Adipocyte (in vitro differentiated cells): ENCODE measurements at regions not wholly inside any gene's neighbourhood (a gene's known extent, or its start where the extent isn't known, plus 50 kb on each side); places are given as distances from the start of the nearest gene placed in this dataset.

Source experiments
- DNase-seq: peaks from one replicate; pipeline ENCODE4 v3.0.0-alpha.2; 2015; ENCODE audit warnings: low read depth
- H3K27me3 ChIP-seq: replicated peaks from 2 replicates; pipeline ENCODE4 v1.7.0; 2013; ENCODE audit warnings: mild to moderate bottlenecking, low read length, moderate library complexity; ENCODE audit not compliant: control insufficient read depth, insufficient read depth
- H3K36me3 ChIP-seq: 2 replicates; pipeline ENCODE4 v1.7.0; 2013; ENCODE audit warnings: low read length, mild to moderate bottlenecking, moderate library complexity; ENCODE audit not compliant: control insufficient read depth, insufficient read depth, severe bottlenecking
- H3K4me1 ChIP-seq: 2 replicates; pipeline ENCODE4 v1.7.0; 2013; ENCODE audit warnings: mild to moderate bottlenecking, low read length, moderate library complexity; ENCODE audit not compliant: control insufficient read depth, insufficient read depth
- H3K4me3 ChIP-seq: 2 replicates; pipeline ENCODE4 v1.7.0; 2013; ENCODE audit warnings: mild to moderate bottlenecking, low read length, moderate library complexity
- H3K9ac ChIP-seq: 2 replicates; pipeline ENCODE4 v1.7.0; 2013; ENCODE audit warnings: mild to moderate bottlenecking, low read length, moderate library complexity
- H3K9me3 ChIP-seq: 2 replicates; pipeline ENCODE4 v1.7.0; 2013; ENCODE audit warnings: mild to moderate bottlenecking, low read length, moderate library complexity; ENCODE audit not compliant: control insufficient read depth

DNA sequence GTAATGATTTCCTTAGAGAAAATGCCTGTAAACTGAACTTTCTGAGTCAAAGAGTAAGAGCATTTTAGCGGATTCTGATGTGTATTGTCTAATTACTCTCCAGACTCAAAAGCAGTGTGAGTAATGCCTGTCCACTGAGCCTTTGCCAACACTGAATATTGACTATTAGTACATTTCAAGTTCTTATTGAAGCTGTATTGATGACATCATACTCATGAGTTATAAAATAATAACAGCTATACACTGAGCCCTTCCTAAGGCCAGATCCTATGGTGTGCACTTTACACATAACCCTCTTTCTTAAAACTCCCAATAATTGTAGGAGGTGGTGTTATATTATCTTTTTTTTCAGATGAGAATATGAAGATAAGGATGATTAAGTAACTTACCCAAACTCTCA lies 152.8 kb upstream of the TRPC7 start:
- Histone ChIP-seq H3K27me3 (peaks cover under 1% of the 10 kb centered on the region), H3K9me3 (no peaks in the 10 kb centered on the region), H3K36me3 (no peaks in the 10 kb centered on the region), H3K9ac (no peak overlapping the region), H3K4me1 (no peaks in the 10 kb centered on the region), H3K4me3 (no peak overlapping the region)
- no peak for DNase-seq

DNA sequence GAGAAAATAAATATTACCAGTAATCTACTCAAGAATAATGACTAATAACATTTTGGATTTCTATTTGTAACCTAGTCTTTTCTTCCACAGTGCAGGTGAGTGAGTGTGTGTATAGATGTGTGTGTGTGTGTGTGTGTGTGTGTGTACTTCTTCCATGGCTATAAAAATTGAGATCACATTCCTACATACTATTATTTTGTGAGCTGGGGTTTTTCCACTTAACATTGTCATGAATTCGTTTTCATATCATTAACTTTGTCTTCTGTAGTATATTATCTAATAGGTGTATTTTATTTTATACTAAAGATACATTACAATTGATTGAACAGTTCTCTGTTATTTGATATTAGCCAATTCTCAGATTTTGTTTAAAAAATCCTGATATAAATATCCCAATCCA lies 152.4 kb upstream of the TRPC7 start:
- H3K36me3 ChIP-seq, result no peaks in the 10 kb centered on the region
- no peaks in the 10 kb centered on the region for H3K27me3 ChIP-seq
- no peaks in the 10 kb centered on the region for H3K9me3 ChIP-seq
- H3K9ac ChIP-seq, result no peak overlapping the region
- DNase-seq, result no peak
- no peaks in the 10 kb centered on the region for H3K4me1 ChIP-seq
- H3K4me3 ChIP-seq, result no peak overlapping the region

DNA sequence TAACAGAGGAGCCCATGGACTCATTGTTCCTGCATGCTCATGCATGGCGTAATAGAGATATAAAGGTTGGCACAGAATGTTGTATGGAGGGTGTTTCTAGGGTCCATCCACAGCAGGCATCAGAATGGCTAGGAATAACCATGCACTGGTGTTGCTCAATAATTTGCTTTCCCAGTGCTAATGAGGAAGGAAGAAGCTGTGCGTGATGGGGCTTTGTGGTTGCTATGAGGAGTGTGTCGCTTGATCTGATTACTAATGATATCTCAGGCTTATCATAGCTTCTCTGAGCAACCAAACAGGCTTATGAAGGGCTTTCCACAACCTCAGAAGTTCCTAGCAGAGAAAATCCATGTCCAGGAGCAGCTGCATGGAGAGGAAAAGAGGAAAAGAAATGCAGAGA lies 151.3 kb upstream of the TRPC7 start:
- Histone ChIP-seq H3K9ac (no peak overlapping the region), H3K4me3 (no peak overlapping the region), H3K4me1 (no peaks in the 10 kb centered on the region), H3K27me3 (no peaks in the 10 kb centered on the region), H3K9me3 (no peaks in the 10 kb centered on the region), H3K36me3 (no peaks in the 10 kb centered on the region)
- no peak for DNase-seq

DNA sequence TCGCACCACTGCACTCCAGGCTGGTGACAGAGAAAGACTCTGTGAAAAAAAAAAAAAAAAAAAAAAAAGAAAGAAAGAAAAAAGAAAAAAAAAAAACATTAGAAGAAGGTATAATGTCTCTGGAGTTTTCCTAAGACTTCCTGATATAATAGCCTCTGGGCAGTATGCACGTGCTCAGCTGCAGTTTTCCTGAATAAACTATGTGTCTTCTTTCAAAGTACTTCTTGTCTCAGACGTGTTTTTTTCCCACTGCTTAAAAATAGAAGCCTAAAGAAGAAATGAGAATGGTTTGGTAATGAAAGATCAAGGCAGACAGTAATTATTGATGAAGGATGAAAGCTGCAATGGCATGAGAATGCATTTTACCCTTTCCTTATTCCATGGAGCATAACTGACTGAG lies 148.1 kb upstream of the TRPC7 start:
- H3K36me3 ChIP-seq, result no peaks in the 10 kb centered on the region
- H3K9ac ChIP-seq, result no peak overlapping the region
- H3K9me3 ChIP-seq, result no peaks in the 10 kb centered on the region
- H3K4me3 ChIP-seq, result no peak overlapping the region
- H3K27me3 ChIP-seq, result no peaks in the 10 kb centered on the region
- no peak for DNase-seq
- no peaks in the 10 kb centered on the region for H3K4me1 ChIP-seq

DNA sequence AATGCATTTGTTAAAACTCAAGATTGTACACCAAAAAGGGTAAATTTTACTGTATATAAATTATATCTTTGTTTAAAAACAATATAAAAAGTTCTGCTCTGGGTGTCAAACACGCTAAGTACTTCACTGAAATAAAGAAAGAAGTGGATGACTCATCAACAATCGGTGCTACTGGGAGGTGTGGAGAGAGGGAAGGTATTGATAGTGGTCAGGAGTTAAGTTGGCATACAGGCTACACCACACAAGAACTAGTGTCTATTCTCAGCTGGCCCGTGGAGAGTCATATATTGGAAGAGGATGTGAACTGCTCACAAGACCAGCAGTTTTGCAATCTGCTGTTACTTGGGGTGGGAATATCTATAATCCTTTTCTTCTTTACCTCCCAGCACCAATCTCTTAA lies 145.7 kb upstream of the TRPC7 start:
- Histone ChIP-seq H3K27me3 (no peaks in the 10 kb centered on the region), H3K9me3 (no peaks in the 10 kb centered on the region), H3K9ac (no peak overlapping the region), H3K4me1 (no peaks in the 10 kb centered on the region), H3K4me3 (no peak overlapping the region), H3K36me3 (no peaks in the 10 kb centered on the region)
- DNase-seq, result no peak

DNA sequence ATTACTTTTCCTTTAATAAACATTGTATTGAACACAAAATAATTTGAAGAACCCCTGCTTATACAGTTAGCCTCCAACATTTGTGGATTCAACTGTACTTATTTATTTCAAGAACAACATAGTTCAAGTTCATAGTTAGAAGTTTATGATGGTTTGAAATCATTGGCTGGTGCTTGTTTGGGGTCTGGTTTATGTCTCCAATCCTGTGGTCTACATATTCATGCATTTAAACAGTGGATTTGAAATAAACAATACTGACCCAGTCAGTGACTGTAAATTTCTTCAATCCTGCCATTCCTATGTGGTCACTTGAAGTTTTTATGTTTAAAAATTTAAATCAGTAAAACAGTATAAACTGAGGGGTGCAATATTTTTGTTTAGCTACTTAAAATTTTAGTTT lies 145.1 kb upstream of the TRPC7 start:
- no peaks in the 10 kb centered on the region for H3K36me3 ChIP-seq
- no peaks in the 10 kb centered on the region for H3K27me3 ChIP-seq
- H3K4me3 ChIP-seq, result no peak overlapping the region
- H3K9ac ChIP-seq, result no peak overlapping the region
- DNase-seq, result no peak
- H3K4me1 ChIP-seq, result no peaks in the 10 kb centered on the region
- H3K9me3 ChIP-seq, result no peaks in the 10 kb centered on the region

DNA sequence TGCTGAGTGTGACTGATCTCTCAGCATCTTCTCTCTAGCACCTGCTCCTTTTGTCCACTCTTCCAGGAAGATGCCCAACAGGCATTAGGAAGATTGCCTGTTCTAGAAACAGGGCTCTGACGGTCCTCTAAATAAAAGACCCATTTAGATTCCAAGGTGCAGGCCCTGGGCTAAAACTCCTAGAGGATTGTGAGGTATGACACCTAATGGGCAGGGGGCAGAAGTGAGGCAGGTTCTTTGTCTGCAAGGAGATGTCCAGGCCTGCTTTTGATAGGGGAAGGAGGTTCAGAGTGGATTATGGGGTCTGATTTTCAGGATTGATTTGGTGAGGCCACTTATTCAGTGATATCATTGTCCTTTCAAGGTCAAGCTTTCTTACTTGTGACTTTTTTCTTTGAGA lies 140.8 kb upstream of the TRPC7 start:
- H3K4me3 ChIP-seq, result no peak overlapping the region
- no peak overlapping the region for H3K9ac ChIP-seq
- H3K9me3 ChIP-seq, result no peaks in the 10 kb centered on the region
- H3K4me1 ChIP-seq, result no peaks in the 10 kb centered on the region
- H3K27me3 ChIP-seq, result no peaks in the 10 kb centered on the region
- no peak for DNase-seq
- H3K36me3 ChIP-seq, result no peaks in the 10 kb centered on the region

DNA sequence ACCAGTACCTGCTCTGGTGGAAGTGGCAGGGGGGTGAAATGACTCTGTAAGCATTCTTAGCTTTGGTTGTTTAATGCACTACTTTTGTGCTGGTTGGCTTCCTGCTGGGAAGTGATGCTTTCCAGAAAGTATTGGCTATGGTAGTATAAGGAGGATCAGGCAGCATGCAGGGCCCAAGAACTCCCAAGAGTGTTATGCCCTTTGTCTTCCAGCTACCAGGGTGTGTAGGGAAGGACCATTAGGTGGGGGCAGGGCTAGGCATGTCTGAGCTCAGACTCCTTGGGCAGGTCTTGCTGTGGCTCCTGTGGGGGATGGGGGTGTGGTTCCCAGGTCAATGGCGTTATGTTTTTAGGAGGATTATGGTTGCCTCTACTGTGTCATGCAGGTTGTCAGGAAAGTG lies 135.8 kb upstream of the TRPC7 start:
- no peak for DNase-seq
- H3K4me3 ChIP-seq, result no peak overlapping the region
- H3K9me3 ChIP-seq, result peaks cover 8% of the 10 kb centered on the region
- H3K36me3 ChIP-seq, result no peaks in the 10 kb centered on the region
- no peak overlapping the region for H3K9ac ChIP-seq
- no peaks in the 10 kb centered on the region for H3K27me3 ChIP-seq
- H3K4me1 ChIP-seq, result no peaks in the 10 kb centered on the region

DNA sequence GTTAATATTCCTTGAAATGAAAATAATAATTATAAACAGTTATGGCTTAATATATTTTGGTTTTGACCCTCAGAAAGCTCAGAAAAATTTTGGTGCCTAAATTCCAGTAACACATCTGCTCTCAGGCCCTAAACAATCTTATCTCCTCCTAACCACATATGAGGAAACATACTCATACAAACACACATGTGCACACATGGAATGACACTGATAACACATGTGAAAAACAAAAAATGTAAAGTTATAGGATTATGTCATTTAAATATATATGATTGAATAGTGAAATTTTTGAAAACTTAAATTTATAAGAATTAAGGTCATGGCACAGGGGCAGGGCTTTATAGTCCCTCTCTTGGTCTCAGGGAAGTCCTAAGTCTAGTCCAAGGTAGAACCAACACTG lies 127.2 kb upstream of the TRPC7 start:
- no peaks in the 10 kb centered on the region for H3K27me3 ChIP-seq
- no peaks in the 10 kb centered on the region for H3K36me3 ChIP-seq
- H3K9me3 ChIP-seq, result no peaks in the 10 kb centered on the region
- H3K4me1 ChIP-seq, result no peaks in the 10 kb centered on the region
- H3K4me3 ChIP-seq, result no peak overlapping the region
- no peak for DNase-seq
- no peak overlapping the region for H3K9ac ChIP-seq

DNA sequence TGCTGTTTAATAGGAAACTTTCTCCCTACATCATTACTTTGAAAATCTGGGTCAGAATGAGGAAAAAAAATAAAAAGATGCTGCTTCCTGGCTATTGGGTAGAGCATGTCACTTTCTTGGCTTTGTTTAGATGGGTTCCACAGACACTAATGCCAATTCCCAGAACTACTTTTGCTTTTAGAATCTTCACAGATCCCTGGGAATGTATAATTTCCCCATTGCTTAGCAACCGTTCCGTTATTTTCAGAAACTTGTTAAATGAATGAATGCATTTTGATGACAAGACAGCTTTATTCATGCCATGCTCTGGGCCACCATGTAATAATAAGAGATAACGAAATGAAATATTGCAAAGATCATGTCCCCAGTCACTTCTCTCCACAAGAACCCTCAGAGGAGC lies 126.5 kb upstream of the TRPC7 start:
- Histone ChIP-seq H3K4me1 (no peaks in the 10 kb centered on the region), H3K27me3 (no peaks in the 10 kb centered on the region), H3K4me3 (no peak overlapping the region), H3K36me3 (no peaks in the 10 kb centered on the region), H3K9ac (no peak overlapping the region), H3K9me3 (no peaks in the 10 kb centered on the region)
- DNase-seq, result no peak

DNA sequence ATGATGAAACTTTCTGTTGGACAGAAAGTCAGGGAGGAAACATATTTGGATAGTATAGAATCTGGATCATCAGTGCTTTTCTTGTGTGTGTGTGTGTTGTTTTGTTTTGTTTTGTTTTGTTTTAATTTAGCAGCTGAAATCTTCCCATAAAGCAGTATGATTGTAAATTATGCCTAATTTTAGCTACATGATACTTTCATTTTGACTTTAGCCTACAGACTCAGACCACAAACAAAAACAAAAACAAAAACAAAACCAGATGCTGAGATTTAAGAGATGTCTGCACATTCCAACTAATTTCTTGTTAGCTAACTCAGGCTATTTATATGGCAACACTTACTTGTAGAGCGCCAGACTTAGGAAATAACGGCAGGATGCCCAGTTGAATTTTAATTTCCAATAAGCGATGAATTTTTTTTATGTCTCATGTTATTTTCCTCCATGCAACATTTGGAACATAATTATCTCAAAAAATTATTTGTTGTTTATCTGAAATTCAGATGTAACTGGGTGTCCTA lies 119.5 kb upstream of the TRPC7 start:
- Histone ChIP-seq H3K4me1 (no peaks in the 10 kb centered on the region), H3K4me3 (no peak overlapping the region), H3K36me3 (no peaks in the 10 kb centered on the region), H3K9me3 (no peaks in the 10 kb centered on the region), H3K27me3 (peaks cover 2% of the 10 kb centered on the region), H3K9ac (no peak overlapping the region)
- DNase-seq, result peak; percentile 4

DNA sequence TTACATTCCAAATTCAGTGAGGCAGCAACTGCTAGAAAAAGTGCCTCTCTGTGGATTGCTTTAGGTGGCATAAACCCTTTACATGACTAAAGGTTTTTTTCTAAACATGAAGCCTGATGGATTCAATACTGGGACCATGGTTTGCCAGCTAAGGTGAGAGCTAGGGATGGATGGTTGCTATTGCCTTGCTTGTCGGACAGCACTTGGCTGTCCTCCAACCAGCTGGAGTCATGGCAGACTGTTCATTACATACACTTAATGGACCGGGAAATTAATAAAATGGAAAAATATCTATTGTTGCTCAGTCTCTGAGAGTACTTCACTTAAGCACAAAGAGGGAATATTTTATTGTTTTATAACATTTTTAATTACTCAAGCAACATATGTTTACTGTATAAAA lies 116.9 kb upstream of the TRPC7 start:
- Histone ChIP-seq H3K9ac (no peak overlapping the region), H3K9me3 (no peaks in the 10 kb centered on the region), H3K27me3 (peaks cover 2% of the 10 kb centered on the region), H3K36me3 (no peaks in the 10 kb centered on the region), H3K4me3 (no peak overlapping the region), H3K4me1 (no peaks in the 10 kb centered on the region)
- no peak for DNase-seq
